HG02610 (cell line): ENCODE measurements at regions not wholly inside any gene's neighbourhood (a gene's known extent, or its start where the extent isn't known, plus 50 kb on each side); places are given as distances from the start of the nearest gene placed in this dataset.
"Not testable (repeated sequence)": the region's sequence is repeated elsewhere in the genome, so short reads cannot be mapped to it uniquely, and the experiment has no call there.

Experiments
- ATAC-seq: cut with Tn5 transposase; IDR thresholded peaks from one replicate; pipeline ENCODE4 v1.9.1; 2021; ENCODE audit warnings: mild to moderate bottlenecking, moderate library complexity; ENCODE audit not compliant: unreplicated experiment

DNA sequence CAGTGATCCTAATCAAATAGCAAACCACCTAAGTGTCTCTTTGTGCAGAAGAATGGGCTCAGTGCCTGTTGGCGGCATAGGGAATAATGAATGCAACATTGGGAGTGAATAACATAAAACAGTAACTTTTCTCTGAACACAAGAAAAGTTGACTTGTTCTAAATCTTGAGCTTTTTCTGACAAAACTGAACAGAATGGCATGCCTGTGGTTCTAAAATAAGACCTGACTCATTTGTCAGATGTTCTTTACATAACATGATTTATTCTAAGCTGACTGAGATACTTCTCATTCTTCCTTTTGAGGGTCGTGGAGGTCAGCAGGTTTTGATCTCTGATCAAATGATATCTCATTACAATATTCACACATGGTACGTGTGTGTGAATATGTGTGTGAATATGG, 165.4 kb upstream of the WDR1 start:
- no peak for ATAC-seq

DNA sequence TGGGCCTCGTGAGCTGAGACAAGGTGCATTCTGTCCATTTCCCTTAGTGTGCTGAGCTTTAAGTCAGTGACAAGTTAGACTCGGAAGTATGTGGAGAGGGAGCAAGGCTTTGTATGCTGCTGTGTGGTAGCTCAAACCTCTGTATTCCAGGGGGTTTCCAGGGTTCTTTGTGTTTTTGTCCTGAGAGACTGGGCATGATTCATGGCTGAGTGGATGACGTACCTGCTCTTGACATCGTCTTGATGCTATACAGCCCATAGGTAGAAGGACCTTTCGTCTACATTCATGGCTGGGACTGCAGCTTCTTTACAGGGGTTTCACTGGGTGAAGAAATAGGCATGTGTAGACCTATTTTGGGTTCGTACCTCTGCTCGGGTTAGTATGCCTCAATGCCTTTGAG, 162.7 kb upstream of the WDR1 start:
- no peak for ATAC-seq

DNA sequence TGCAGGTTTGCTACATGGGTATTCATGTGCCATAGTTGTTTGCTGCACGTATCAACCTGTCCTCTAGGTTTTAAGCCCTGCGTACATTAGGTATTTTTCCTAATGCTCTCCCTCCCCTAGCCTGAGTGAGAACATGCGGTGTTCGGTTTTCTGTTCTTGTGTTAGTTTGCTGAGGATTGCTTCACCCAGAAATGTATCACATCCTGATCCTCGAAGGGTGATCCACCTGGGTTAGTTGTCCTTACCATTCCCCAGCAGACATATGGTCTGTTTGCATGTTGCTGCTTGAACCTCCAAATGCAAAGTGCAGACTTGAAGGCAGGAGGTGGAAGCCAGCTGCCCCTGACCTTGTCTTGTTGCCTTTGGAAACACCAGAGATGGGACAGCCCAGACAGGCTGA, 161.5 kb upstream of the WDR1 start:
- no peak for ATAC-seq

DNA sequence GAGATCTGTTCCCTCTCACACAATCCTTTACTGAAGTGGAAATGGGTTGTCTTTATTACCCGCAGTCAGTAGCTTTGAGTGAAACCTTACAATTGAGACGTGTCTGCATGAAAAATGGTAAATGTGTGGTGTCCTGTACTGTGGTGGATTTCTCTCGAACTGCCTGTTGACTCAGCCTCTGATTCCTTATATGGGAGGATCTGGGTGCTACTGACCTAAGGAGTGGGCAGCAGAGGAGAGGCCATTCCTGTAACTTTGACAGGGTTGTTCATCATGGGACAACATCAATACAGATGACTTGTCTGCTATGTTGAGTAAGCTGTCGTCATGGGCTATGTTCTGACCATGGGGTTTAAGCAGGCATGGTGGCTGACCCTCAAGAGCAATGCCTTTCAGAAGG, 159.6 kb upstream of the WDR1 start:
- ATAC-seq: no peak

DNA sequence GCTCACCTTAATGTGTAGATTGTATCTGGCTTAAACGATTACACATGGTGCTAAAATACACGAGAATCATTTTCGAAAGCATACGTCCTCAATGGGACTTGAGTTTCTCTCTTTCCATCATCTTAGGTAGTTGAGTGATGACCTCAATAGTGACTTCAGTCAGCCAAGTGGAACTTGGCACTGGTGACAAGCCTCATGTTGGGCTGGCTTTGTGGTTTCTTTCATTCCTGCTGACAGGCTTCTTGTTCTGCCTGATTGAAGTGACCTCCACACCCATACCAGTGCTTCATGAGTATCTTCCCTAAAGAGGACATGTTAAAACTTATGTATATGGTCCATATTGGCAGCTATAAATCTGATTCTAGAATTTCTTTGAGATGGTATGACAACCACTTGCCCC, 159.1 kb upstream of the WDR1 start:
- no peak for ATAC-seq

DNA sequence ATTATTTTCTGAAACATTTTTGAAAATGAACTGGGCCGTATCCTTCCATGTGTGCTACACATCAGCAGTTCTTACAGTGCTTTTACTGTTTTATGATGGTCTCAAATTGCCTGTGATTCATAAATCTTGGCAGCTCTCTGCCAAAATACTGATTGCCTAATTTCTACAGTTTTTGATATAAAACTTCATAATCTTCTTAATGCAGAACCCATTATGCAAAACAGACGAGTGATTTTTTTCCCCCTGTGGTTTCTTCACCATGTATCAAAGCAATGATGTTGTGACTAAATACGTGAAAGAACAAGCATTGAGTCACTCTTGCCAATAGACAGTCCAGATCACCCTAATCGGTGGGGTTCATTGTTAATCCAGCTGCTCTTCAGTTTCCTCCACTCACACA, 156.4 kb upstream of the WDR1 start:
- no peak for ATAC-seq

DNA sequence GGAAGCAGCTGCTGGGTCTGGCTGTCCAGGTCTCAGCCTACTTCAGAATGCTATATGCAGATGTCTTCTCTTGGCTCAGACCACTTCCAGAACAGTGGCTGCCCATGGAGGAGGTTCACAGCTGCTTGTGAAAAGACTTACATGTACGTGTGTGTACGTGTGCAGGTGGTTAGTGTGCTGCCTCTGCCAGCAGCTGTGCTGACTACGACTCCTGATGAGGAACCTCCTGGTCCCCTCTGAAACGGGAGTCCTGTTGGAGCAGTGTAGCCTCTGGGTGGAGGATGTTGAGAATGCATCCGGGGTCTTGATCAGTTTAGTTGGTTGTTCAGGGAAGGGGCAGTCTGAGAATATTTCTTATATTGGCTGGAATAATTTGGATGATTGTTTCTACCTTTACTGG, 155.9 kb upstream of the WDR1 start:
- no peak for ATAC-seq

DNA sequence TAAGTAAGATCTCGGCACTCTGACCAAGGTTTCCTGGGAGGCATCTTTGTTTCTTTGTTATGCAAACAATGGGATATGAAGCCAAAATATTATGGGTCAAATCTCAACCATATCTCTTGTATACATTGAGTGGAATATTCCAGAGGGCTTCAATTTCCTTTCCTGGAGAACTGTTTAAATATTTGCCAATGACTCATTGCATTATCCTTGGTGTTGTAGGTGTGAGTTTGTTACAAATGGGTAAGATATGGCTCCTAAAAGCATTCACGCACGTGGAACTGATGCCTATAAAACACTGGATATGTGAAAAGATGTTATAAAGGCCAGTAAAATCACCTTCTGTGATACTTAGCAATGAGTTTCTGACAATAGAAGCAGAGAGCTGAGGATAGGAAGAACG, 150.5 kb upstream of the WDR1 start:
- ATAC-seq: no peak

DNA sequence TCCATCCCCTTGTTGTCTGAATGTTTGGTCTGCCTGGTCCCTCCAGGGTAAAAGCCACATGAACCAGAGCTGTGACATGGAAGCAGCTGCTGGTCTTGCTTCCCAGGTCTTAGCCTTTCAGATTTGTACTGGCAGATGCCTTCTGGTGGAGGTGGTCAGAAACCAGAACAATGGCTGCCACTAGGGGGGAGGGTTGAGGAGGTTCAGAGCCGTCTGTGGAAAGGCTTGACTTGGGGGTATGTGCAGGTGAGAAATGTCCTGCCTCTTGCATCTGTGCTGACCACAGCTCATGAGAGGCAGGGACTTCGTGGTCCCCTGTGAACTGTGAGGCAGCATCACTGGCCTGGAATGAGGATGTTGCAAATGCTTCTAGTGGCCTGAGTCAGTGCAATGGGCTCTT, 144.2 kb upstream of the WDR1 start:
- no peak for ATAC-seq

DNA sequence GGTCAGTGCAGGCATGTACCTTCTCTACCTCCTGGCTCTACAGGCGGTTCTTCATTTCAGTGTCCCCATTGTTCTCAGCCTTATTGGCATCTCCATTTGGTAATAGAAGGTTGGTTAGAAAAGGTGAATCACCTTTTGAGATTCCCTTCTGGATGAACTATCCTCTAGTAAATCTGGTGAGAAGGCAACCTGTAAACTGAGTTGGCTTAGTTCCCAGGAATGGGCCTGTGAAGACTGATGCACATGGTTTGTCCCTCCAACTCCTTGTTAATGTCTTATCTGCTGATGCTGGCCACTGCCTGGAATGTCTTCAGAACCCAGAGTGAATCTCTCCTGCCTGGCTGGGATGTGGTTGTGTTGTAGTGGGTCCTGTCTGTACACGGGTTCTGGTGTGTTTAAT, 143.4 kb upstream of the WDR1 start:
- ATAC-seq: no peak

DNA sequence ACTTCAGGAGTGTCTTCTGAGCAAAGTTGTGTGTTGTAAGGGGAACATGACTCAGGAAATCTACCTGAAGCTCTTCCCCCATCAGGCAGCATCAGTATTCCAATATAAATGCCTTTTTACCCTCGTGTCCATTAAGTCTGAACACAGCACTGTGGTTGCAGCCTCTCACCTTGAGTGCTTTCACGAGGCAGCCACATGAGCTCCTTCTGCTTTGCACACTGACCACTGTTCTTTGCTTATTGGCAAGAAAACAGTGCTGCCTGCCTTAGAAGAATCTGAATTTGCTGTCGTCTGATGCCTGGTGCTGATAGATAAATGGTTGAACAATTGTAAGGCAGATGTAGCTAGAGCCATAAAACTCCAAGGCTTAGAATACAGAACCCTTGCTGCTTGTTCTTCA, 139.6 kb upstream of the WDR1 start:
- ATAC-seq: no peak

DNA sequence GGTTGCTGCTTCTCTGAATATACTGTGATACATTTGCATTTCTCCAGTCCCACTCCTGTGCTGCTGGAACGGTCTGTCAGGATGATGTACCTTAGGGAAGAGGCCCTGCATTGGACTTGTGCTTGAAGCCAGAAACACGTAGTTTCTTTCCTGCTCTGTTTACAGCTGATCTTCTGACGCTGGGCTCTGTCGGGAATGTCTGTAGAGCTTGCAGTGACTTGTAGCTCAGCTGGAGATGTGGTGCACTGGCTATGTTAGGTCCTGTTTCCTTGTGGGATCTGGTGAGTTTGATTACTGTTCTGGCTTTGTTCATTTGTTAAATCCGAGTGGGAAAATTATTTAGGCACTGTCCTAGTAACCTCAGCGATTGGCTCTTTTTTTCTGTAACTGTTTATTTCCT, 137.2 kb upstream of the WDR1 start:
- ATAC-seq: no peak

DNA sequence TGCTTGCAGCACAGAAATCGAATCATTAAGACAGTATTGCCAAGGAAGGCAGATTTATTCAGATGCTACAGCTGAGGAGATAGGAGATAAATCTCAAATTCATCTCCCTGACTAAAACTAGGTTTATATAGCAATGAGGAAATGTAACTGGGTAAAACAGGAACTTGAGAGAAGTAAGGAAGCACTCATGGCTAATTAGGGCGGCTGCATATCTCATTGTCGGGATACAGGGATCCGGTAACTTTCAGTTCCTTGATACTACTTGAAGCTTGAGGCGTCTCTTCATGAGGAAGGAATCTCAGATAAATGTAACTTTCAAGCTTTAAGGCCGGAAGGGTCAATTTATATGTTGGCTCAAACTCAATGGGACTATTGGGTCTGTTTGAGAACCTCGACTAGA, 129.2 kb upstream of the WDR1 start:
- no peak for ATAC-seq

DNA sequence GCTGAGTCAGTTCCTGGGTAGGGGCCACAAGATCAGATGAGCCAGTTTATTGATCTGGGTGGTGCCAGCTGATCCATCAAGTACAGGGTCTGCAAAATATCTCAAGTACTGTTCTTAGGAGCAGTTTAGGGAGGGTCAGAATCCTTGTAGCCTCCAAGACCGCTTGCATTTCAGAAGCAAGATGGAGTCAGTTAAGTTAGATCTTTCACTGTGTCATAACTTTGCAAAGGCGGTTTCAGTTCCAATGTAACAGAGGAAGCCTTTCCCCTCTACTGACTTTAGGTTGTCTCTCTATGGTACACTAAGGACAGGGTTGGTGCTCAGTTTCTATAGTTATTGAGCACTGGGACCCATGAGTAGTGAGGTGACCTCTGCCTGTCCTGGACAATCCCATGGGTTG, 127.3 kb upstream of the WDR1 start:
- no peak for ATAC-seq

DNA sequence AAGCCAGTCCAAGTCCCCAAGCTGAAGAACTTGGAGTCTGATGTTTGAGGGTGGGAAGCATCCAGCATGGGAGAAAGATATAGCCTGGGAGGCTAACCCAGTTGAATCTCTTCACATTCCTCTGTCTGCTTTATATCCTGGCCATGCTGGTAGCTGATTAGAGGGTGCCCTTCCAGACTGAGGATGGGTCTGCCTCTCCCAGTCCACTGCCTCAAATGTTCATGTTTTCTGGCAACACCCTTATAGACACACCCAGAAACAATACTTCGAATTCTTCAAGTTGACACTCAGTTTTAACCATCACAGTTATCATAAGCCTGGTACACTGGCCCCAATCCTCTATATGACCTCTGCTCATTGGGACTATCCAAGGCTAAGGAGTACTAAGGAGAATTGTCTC, 124.1 kb upstream of the WDR1 start:
- ATAC-seq: no peak

DNA sequence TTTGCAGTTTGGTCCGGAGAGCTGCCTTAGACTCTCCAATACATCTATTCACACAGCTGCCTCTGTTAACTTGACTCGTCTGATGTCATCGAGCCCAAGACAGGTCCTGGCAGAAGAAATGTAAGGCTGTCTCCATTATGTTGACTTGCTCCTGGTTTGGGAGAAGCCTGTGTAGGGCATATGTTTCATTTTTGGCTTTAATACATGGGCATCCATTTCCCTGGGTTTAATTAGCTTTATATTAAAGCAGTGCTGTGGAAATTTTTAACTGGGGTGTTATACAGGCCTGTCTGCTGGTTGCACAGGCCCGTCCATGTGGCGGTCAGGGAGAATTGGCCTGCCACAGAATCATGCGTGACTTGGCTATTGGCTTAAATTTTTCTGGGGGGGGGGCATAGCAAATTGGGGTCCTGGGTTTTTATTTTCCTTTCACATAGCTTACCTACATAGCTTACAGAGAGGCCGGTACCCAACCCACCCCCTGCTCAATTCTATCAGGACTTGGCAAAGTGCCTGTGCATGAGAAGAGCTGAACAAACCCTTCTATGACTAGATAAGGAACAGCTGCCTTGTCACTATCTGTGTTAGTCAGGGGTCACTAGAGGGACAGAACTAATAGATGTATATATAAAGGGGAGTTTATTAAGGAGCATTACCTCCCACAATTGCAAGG, 123.5 kb upstream of the WDR1 start:
- ATAC-seq: no peak

DNA sequence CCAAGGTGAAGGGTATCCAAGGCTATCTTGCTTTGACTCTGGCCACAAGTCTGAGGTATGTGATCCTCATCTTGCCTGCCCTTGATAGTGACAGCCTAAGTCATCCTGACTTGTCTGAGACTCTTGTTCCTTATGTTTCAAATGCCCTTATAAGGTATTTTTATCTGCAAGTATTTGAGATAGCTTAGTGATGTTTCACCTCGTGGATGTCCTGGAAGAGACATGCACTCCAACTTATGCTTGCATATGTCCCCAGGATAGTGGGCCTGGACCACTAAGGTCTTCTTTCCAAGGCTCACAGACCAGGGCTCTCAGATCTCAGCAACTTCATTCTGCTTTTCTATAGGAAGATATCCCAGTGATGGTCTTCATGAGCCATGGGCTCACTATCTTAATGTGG, 120.5 kb upstream of the WDR1 start:
- ATAC-seq: no peak

DNA sequence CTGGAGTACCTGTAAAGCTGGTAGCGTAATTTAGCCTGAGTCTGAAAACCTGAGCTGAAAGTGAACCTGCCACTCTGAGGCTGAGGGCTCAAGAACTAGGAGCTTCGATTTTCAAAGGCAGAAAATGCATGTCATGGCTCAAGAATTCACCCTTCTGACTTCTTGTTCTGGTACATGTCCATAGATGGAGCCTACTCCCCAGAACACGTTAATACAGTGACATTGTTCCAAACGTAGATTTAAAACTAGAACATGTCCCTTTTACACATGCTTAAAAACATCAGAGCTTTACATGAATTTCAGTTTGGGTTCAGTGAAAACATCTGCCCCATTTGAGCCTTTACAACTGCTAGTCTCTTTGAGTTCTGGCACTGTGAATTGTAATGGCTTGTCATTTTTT, 115.5 kb upstream of the WDR1 start:
- ATAC-seq: no peak

DNA sequence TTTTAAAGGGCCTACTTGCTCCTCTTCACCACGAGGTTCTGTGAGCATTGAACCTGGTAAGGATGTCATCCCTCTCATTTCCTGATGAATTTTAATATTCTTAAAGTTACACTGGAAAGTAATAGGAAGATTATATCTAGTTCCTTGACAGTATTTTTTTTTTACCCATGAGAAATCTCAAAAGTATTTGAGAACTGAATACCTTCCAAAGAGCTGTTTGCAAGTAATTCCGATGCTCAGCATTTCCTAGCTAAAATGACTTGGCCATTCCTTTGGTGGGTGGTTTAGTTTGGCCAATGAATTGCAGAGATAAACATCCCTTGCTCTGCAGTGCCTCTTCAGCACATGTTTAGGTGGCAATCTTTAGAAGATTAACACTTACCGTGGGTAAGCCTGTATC, 110.2 kb upstream of the WDR1 start:
- no peak for ATAC-seq

DNA sequence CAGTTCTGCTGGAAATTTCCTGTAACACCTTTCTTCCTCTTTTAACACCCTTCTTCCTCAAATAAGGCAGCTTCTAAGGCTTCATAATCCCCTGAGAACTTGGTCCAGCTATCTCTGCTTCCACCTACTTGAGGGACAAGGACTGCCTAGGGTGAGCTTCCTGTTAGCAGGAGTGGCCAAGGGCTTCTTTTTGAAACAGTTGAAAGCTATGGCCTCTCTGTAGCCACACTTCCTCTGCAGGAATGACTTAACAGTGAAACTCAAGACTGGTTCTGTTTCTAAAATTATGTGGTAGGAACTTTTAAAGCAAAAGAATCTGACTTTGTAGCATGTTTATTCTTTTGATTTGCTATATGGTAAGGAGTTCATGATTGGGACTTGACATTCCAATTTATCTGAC, 108.5 kb upstream of the WDR1 start:
- no peak for ATAC-seq

DNA sequence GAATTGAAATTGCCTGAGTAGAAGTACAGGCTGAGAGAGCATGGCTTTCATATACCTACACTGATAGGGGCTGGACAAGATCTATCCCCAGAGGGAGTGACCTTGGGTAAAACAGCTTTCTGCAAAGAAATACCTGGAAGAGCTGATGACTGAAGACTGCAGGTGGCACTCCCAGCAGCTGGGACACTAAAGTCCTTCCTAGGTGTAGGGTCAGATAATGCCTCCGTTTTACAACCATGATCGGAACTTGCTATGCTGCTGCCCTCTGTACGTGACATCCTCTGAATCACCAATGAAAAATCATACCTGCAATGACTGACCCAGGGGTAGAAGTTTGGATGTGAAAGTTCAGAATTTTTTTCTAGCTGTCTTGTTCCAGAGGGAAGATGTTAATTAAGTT, 107.2 kb upstream of the WDR1 start:
- ATAC-seq: no peak

DNA sequence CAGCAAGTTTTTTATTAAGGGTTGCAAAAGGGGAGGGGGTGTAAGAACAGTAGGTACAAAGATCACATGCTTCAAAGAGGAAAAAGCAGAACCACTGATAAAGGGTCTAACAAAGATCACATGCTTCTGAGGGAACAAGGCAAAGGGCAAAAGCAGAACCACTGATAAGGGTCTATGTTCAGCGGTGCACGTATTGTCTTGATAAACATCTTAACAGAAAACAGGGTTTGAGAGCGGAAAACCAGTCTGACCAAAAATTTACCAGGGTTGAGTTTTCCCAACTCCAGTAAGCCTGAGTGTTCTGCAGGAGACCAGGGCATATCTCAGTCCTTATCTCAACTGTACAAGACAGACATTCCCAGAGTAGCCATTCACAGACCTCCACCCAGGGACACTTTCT, 96.9 kb upstream of the WDR1 start:
- ATAC-seq: not testable (repeated sequence)

DNA sequence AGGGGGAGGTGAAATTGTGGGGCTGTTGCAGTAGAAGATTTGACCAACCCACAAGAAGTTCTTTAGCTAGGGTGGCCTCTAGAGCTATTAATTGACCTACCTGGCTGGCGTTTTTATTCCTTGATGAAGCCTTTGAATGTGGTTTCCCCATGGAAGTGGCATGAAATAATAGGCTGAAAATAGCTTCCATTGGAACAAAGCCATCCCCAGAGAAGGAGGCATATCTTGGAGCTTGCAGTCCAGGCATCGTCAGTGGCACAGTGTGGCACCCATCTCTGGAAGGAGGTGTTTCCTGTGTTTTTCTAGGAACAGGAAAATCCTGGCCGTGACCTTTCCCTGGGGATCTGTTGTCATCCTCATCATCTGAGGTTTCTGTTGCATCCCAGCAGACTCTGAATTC, 96.3 kb upstream of the WDR1 start:
- ATAC-seq: no peak

DNA sequence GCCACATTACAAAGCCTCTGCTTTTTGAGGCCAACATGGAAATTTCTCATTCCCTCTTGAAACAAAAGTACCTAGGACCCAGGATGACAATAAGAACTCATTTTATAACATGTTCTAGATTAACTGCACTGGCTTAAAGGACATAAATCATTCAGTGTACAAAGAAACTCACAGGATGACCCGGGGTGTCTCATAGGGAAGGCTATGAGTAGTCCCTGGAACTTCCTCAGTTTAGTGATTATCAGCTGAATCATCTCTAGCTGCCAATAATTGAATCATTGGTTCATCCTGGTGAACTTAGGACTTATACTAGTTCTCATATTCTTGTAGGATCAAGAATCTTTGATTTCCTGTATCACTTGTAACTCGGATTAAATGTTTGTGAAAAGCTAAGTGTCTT, 95.8 kb upstream of the WDR1 start:
- no peak for ATAC-seq
